CD4-positive, alpha-beta T cell treated with Interleukin-12 subunit alpha and Interleukin-12 subunit beta, for 1 hour (primary cell): ENCODE measurements at regions not wholly inside any gene's neighbourhood (a gene's known extent, or its start where the extent isn't known, plus 50 kb on each side); places are given as distances from the start of the nearest gene placed in this dataset.
A peak's percentile ranks its signal among the peaks of the same experiment; 100 is the strongest.
"Not testable (repeated sequence)": the region's sequence is repeated elsewhere in the genome, so short reads cannot be mapped to it uniquely, and the experiment has no call there.

ENCODE experiments used
- DNase-seq: peaks from one replicate; pipeline ENCODE4 v3.0.0-alpha.2; 2020

GRCh38 chr11:33553486-33553885 lies 147.1 kb downstream of the C11orf91 start:
- DNase-seq: no peak

- no peak for DNase-seq
Measured at GRCh38 chr11:33552756-33553155, 147.9 kb downstream of the C11orf91 start.

GRCh38 chr11:33551051-33551450 lies 149.6 kb downstream of the C11orf91 start:
- no peak for DNase-seq

- no peak for DNase-seq
Measured at GRCh38 chr11:33549483-33549882, 151.1 kb downstream of the C11orf91 start.

- no peak for DNase-seq
Measured at GRCh38 chr11:33545931-33546330, 154.7 kb downstream of the C11orf91 start.

GRCh38 chr11:33544593-33545373 lies 155.8 kb downstream of the C11orf91 start:
- DNase-seq: no peak

GRCh38 chr11:33543823-33544222 lies 156.8 kb downstream of the C11orf91 start:
- DNase-seq: no peak

GRCh38 chr11:33542921-33543320 lies 157.7 kb downstream of the C11orf91 start:
- peak; percentile 18 for DNase-seq

- DNase-seq: no peak
Measured at GRCh38 chr11:33540946-33541915, 159.4 kb downstream of the C11orf91 start.

- DNase-seq: no peak
Measured at GRCh38 chr11:33540427-33540826, 160.2 kb downstream of the C11orf91 start.

- DNase-seq: no peak
Measured at GRCh38 chr11:33539751-33540150, 160.9 kb downstream of the C11orf91 start.

- no peak for DNase-seq
Measured at GRCh38 chr11:33538726-33539125, 161.9 kb downstream of the C11orf91 start.

- DNase-seq: no peak
Measured at GRCh38 chr11:33536178-33536577, 164.4 kb downstream of the C11orf91 start.

- DNase-seq: no peak
Measured at GRCh38 chr11:33534575-33534974, 166.1 kb downstream of the C11orf91 start.

- no peak for DNase-seq
Measured at GRCh38 chr11:33533386-33534052, 167.1 kb downstream of the C11orf91 start.

GRCh38 chr11:33532720-33533385 lies 167.8 kb downstream of the C11orf91 start:
- DNase-seq: no peak

GRCh38 chr11:33532257-33532656 lies 168.4 kb downstream of the C11orf91 start:
- DNase-seq: no peak

- DNase-seq: no peak
Measured at GRCh38 chr11:33531743-33532181, 168.9 kb downstream of the C11orf91 start.

- DNase-seq: no peak
Measured at GRCh38 chr11:33530815-33531214, 169.8 kb downstream of the C11orf91 start.

GRCh38 chr11:33529461-33529860 lies 171.2 kb downstream of the C11orf91 start:
- DNase-seq: no peak

- not testable (repeated sequence) for DNase-seq
Measured at GRCh38 chr11:33527738-33528137, 172.9 kb downstream of the C11orf91 start.

GRCh38 chr11:33525789-33526188 lies 174.8 kb downstream of the C11orf91 start:
- DNase-seq: no peak

- no peak for DNase-seq
Measured at GRCh38 chr11:33521384-33521783, 179.2 kb downstream of the C11orf91 start.
